SK-N-SH (cell line): ENCODE measurements at regions not wholly inside any gene's neighbourhood (a gene's known extent, or its start where the extent isn't known, plus 50 kb on each side); places are given as distances from the start of the nearest gene placed in this dataset.

ENCODE experiments used
- CTCF ChIA-PET: fragments of 300-600, 350-600 bp; formaldehyde crosslinking; extraction: SDS; loops from one replicate; lab custom pipeline; 2021; lab: Yijun Ruan, JAX
- POLR2A ChIA-PET: fragments of 350-600 bp; sonication (Branson Sonifier 250); formaldehyde crosslinking; extraction: SDS; loops from one replicate; lab custom pipeline; 2020; ENCODE audit warnings: antibody characterized with exemption, inconsistent platforms; lab: Yijun Ruan, JAX
- DNase-seq: peaks from one replicate; pipeline ENCODE4 v3.0.0; 2012
- H2AFZ ChIP-seq: fragments of 200-600 bp; sonication (generic); 2 replicates; pipeline ENCODE4 v1.8.1; 2016; ENCODE audit warnings: antibody characterized with exemption, mild to moderate bottlenecking, low read depth
- H3F3A ChIP-seq: fragments of 200-600 bp; sonication (generic); replicated peaks from 2 replicates; pipeline ENCODE3; 2016; ENCODE audit warnings: antibody characterized with exemption, mild to moderate bottlenecking; ENCODE audit not compliant: insufficient read depth
- H3K27ac ChIP-seq, 2 experiments: fragments of 200-500 bp in 1 of 2; fragments of 200-600 bp in 1 of 2; sonication (Bioruptor generic) in 1 of 2; sonication (generic), shearing (Covaris generic) in 1 of 2; 2 replicates each; pipeline versions ENCODE4 v1.5.1 to v1.6.1; 2014 to 2016; ENCODE audit warnings: low read depth in 2 of 2, inconsistent platforms in 1 of 2, low read length in 1 of 2, mild to moderate bottlenecking in 1 of 2, mixed read lengths in 1 of 2
- H3K27me3 ChIP-seq: fragments of 200-600 bp; sonication (generic), shearing (Covaris generic); 2 replicates; pipeline ENCODE4 v1.6.1; 2016; ENCODE audit warnings: mixed run types; ENCODE audit not compliant: insufficient read depth
- H3K36me3 ChIP-seq, 2 experiments: fragments of 200-500 bp in 1 of 2; fragments of 200-600 bp in 1 of 2; sonication (Bioruptor generic) in 1 of 2; sonication (generic) in 1 of 2; replicated peaks in 1 of 2; 2 replicates each; pipeline versions ENCODE3 to v1.5.1; 2014 to 2016; ENCODE audit warnings: low read length in 1 of 2, mild to moderate bottlenecking in 1 of 2; ENCODE audit not compliant: insufficient read depth in 2 of 2, control insufficient read depth in 1 of 2
- H3K4me1 ChIP-seq, 2 experiments: fragments of 200-500 bp in 1 of 2; fragments of 200-600 bp in 1 of 2; sonication (Bioruptor generic) in 1 of 2; sonication (generic), shearing (Covaris generic) in 1 of 2; 2 replicates each; pipeline versions ENCODE4 v1.5.1 to v1.6.1; 2014 to 2016; ENCODE audit warnings: low read depth in 1 of 2, low read length in 1 of 2, mixed run types in 1 of 2; ENCODE audit not compliant: insufficient read depth in 2 of 2, control insufficient read depth in 1 of 2
- H3K4me2 ChIP-seq: fragments of 200-600 bp; sonication (generic), shearing (Covaris generic); 2 replicates; pipeline ENCODE4 v1.6.1; 2017; ENCODE audit warnings: mixed run types
- H3K4me3 ChIP-seq, 2 experiments: fragments of 200-500 bp in 1 of 2; fragments of 200-600 bp in 1 of 2; sonication (Bioruptor generic) in 1 of 2; sonication (generic), shearing (Covaris generic) in 1 of 2; 2 replicates each; pipeline versions ENCODE4 v1.5.1 to v1.8.1; 2014 to 2016; ENCODE audit warnings: low read depth in 2 of 2, inconsistent platforms in 1 of 2, low read length in 1 of 2, mild to moderate bottlenecking in 1 of 2, mixed read lengths in 1 of 2, moderate library complexity in 1 of 2
- H3K79me2 ChIP-seq: fragments of 200-600 bp; sonication (generic); 2 replicates; pipeline ENCODE4 v1.8.1; 2017; ENCODE audit warnings: mild to moderate bottlenecking; ENCODE audit not compliant: insufficient read depth
- H3K9ac ChIP-seq: fragments of 200-600 bp; sonication (generic); 2 replicates; pipeline ENCODE4 v1.6.1; 2017; ENCODE audit warnings: mixed run types
- H3K9me2 ChIP-seq: fragments of 200-600 bp; sonication (generic); 2 replicates; pipeline ENCODE4 v1.6.1; 2017; ENCODE audit warnings: mixed run types
- H3K9me3 ChIP-seq: fragments of 200-600 bp; sonication (generic); 2 replicates; pipeline ENCODE4 v1.6.1; 2017; ENCODE audit warnings: mixed run types, mild to moderate bottlenecking, moderate library complexity
- H4K20me1 ChIP-seq: fragments of 200-600 bp; sonication (generic); 2 replicates; pipeline ENCODE4 v1.6.1; 2017; ENCODE audit warnings: mild to moderate bottlenecking, mixed run types; ENCODE audit not compliant: insufficient read depth
- ELF1 ChIP-seq: IDR thresholded peaks from 2 replicates; pipeline ENCODE4 v1.4.0; 2012
- FOSL2 ChIP-seq: IDR thresholded peaks from 2 replicates; pipeline ENCODE4 v1.4.0; 2012; ENCODE audit warnings: low read depth, mild to moderate bottlenecking, moderate library complexity, borderline replicate concordance
- FOXM1 ChIP-seq: IDR thresholded peaks from 2 replicates; pipeline ENCODE4 v1.4.0; 2012; ENCODE audit warnings: low read depth, mild to moderate bottlenecking
- GABPA ChIP-seq: IDR thresholded peaks from 2 replicates; pipeline ENCODE4 v1.4.0; 2012; ENCODE audit warnings: low read depth, mild to moderate bottlenecking
- GATA2 ChIP-seq: sonication (generic); formaldehyde crosslinking; IDR thresholded peaks from 2 replicates; pipeline ENCODE4 v1.5.0; 2020; ENCODE audit warnings: mild to moderate bottlenecking, missing genetic modification reagents
- NFIC ChIP-seq: IDR thresholded peaks from 2 replicates; pipeline ENCODE4 v1.4.0; 2012; ENCODE audit warnings: borderline replicate concordance
- POLR2AphosphoS5 ChIP-seq: IDR thresholded peaks from 2 replicates; pipeline ENCODE4 v1.6.1; 2012; ENCODE audit warnings: low read depth, low read length
- RAD21 ChIP-seq: IDR thresholded peaks from 2 replicates; pipeline ENCODE4 v1.6.1; 2012; ENCODE audit warnings: mild to moderate bottlenecking, low read length
- SIN3A ChIP-seq: IDR thresholded peaks from 2 replicates; pipeline ENCODE4 v1.6.1; 2012; ENCODE audit warnings: low read depth, mild to moderate bottlenecking, low read length, moderate library complexity, borderline replicate concordance
- USF1 ChIP-seq: IDR thresholded peaks from 2 replicates; pipeline ENCODE4 v1.4.0; 2012; ENCODE audit warnings: low read depth, borderline replicate concordance
- YY1 ChIP-seq: IDR thresholded peaks from 2 replicates; pipeline ENCODE4 v1.4.0; 2012; ENCODE audit warnings: low read depth, mild to moderate bottlenecking
- whole genome bisulfite sequencing: methylation state at CpG from one replicate; pipeline ENCODE4 v1.1.6; 2017; ENCODE audit warnings: low lambda C conversion rate; 5-methylcytosine and 5-hydroxymethylcytosine counted together
- TF ChIP-seq, protein P1 (sequence below): fragments of 200-600 bp; sonication (generic); IDR thresholded peaks from 2 replicates; pipeline ENCODE4 v1.6.1; 2017; ENCODE audit warnings: antibody characterized with exemption, mild to moderate bottlenecking, moderate library complexity

DNA sequence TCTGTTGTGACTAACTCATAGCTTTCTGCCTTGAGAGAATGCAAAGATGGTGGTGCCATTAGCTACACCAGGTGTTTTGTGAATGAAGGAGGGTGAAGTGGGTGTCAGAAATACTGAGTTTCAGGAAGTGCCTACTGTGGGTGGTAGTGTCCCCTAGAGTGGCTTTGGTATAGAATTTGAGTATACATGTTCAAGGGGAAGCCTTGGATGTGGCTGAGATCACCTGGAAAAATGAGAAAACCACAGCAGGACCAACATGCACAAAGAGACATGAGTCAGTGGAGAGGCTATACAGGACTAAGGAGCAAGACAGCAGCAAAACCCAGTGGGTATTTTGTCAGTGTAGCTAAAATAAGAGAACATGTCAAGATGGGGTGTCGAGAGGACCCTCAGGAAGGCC is 204.3 kb upstream of the TBL1X start:
- TF ChIP-seq SIN3A (no peak), GATA2 (CRISPR knock-in tag) (no peak), NFIC (no peak)
- no peaks in the 10 kb centered on the region for H3K4me1 ChIP-seq
- no peak overlapping the region for H2AFZ ChIP-seq
- ChIA-PET CTCF (no interaction called here), POLR2A (no interaction called here)
- no peak overlapping the region for H3K4me3 ChIP-seq
- WGBS, result 8% methylated on average over 1 of the region's 1 CpG
- no peaks in the 10 kb centered on the region for H3K36me3 ChIP-seq
- no peaks in the 10 kb centered on the region for H3K79me2 ChIP-seq
- no peak for DNase-seq
- no peaks in the 10 kb centered on the region for H4K20me1 ChIP-seq
- no peaks in the 10 kb centered on the region for H3K9me3 ChIP-seq
- no peak overlapping the region for H3K9ac ChIP-seq
- no peaks in the 10 kb centered on the region for H3K27me3 ChIP-seq
- H3K9me2 ChIP-seq, result no peaks in the 10 kb centered on the region
- H3F3A ChIP-seq, result no peaks in the 10 kb centered on the region
- no peak overlapping the region for H3K27ac ChIP-seq
- no peak overlapping the region for H3K4me2 ChIP-seq

DNA sequence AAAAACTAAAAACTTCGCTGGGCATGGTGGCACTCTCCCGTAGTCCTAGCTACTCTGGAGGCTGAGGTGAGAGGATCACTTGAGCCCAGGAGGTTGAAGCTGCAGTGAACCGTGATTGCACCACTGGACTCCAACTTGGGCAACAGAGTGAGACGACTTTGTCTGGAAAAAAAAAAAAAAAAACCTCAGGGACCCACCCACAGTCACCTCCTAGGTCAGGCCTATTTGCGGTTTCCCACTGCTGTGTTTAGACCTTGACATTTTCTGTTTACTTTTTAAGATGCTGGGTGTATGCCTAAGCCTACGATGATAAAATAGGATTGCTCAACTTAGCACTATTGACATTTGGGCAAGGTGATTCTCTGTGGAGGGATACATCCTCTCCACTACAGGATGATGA is 197.4 kb upstream of the TBL1X start:
- DNase-seq, result no peak
- no peaks in the 10 kb centered on the region for H3K79me2 ChIP-seq
- H3K27ac ChIP-seq, result no peak overlapping the region
- H3K4me3 ChIP-seq, result no peak overlapping the region
- POLR2A ChIA-PET, result no interaction called here
- H3K4me2 ChIP-seq, result no peak overlapping the region
- H3F3A ChIP-seq, result no peaks in the 10 kb centered on the region
- no peaks in the 10 kb centered on the region for H4K20me1 ChIP-seq
- H3K9me2 ChIP-seq, result no peaks in the 10 kb centered on the region
- no peaks in the 10 kb centered on the region for H3K27me3 ChIP-seq
- no peak for TF ChIP-seq POLR2AphosphoS5
- TF ChIP-seq SIN3A, result no peak
- TF ChIP-seq YY1, result no peak
- TF ChIP-seq ELF1, result no peak
- TF ChIP-seq NFIC, result no peak
- TF ChIP-seq USF1, result no peak
- TF ChIP-seq GATA2 (CRISPR knock-in tag), result no peak
- no peak for TF ChIP-seq GABPA
- TF ChIP-seq RAD21, result no peak
- TF ChIP-seq, protein P1, sequence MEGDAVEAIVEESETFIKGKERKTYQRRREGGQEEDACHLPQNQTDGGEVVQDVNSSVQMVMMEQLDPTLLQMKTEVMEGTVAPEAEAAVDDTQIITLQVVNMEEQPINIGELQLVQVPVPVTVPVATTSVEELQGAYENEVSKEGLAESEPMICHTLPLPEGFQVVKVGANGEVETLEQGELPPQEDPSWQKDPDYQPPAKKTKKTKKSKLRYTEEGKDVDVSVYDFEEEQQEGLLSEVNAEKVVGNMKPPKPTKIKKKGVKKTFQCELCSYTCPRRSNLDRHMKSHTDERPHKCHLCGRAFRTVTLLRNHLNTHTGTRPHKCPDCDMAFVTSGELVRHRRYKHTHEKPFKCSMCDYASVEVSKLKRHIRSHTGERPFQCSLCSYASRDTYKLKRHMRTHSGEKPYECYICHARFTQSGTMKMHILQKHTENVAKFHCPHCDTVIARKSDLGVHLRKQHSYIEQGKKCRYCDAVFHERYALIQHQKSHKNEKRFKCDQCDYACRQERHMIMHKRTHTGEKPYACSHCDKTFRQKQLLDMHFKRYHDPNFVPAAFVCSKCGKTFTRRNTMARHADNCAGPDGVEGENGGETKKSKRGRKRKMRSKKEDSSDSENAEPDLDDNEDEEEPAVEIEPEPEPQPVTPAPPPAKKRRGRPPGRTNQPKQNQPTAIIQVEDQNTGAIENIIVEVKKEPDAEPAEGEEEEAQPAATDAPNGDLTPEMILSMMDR, result no peak
- no peak for TF ChIP-seq FOXM1
- TF ChIP-seq FOSL2, result no peak
- TF ChIP-seq, all 33 proteins: peak for 0
- H3K9me3 ChIP-seq, result no peaks in the 10 kb centered on the region
- no peak overlapping the region for H3K9ac ChIP-seq
- 19% methylated on average over 6 of the region's 6 CpGs for WGBS
- H3K36me3 ChIP-seq, result no peaks in the 10 kb centered on the region
- no peaks in the 10 kb centered on the region for H3K4me1 ChIP-seq
- H2AFZ ChIP-seq, result no peak overlapping the region
- CTCF ChIA-PET, result no interaction called here
